Urothelium cell line (cell line): ENCODE measurements at regions not wholly inside any gene's neighbourhood (a gene's known extent, or its start where the extent isn't known, plus 50 kb on each side); places are given as distances from the start of the nearest gene placed in this dataset.

Experiments used
- DNase-seq: peaks from one replicate; pipeline ENCODE4 v3.0.0; 2011; ENCODE audit warnings: low spot score, mixed read lengths
- FAIRE-seq: peaks from 2 replicates; lab custom pipeline; 2011; peaks lifted over from hg19 to GRCh38; lab: Jason Lieb, UNC

DNA sequence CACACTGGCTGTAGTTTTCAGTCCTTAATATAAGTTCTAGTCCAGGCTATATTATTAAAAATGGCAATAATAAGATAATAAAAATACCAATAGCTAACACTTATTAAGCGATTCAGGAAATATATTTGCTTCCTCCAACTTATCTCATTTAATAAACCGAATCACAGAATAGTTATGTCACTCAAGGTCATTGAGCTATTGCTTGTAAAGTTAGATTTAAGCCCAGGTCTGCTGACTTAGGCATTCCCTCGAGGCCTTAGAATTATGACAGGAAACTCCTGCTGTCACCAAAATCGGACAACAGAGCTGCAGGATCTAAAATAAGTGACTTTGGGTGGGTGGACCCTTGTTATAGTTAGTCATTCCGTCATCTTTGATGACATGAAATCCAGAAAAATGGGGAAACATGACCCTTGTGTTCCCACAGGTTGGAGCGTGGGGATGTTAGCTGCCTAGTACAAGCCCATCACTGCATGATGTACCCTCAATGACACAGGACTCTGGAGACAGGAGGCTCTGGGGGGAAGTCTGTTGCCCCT is 181.3 kb upstream of the PHYHIPL start:
- DNase-seq: no peak
- FAIRE-seq: no peak

DNA sequence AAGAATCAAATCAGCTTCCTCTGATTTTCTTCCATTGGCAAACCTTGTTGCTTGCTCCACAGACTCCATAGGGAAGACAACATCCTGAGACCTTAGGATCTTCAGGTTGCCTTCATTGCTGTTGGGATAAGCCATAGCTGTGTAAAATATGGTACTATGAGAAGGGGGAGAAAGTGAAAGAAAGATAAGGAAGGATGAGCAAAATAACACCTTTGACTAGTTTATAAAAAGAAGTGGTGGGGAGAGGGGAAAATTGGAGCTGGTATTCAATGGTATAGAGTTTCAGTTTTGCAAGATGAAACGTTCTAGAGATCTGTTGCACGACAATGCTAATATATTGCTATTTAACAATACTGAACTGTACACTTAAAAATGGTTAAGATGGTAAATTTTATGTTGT is 180.4 kb upstream of the PHYHIPL start:
- no peak for FAIRE-seq
- no peak for DNase-seq

DNA sequence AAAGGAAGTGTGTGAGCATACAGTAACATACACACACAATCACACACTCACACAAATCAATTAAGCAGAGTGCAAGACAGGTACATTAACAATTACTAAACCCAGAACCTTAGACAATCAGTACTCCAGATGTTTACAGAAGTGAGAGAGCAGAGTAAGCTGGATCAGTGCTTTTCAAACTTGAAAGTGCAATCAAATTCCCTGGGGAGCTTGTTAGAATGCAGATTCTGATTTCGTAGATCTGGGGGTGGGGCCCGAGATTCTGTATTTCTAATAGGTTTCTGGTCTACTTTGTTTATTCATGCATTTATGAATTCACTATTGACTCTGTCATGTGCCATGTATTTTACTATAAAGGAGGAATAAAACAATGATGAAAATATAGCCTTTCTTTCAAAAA is 179.6 kb upstream of the PHYHIPL start:
- FAIRE-seq: no peak

DNA sequence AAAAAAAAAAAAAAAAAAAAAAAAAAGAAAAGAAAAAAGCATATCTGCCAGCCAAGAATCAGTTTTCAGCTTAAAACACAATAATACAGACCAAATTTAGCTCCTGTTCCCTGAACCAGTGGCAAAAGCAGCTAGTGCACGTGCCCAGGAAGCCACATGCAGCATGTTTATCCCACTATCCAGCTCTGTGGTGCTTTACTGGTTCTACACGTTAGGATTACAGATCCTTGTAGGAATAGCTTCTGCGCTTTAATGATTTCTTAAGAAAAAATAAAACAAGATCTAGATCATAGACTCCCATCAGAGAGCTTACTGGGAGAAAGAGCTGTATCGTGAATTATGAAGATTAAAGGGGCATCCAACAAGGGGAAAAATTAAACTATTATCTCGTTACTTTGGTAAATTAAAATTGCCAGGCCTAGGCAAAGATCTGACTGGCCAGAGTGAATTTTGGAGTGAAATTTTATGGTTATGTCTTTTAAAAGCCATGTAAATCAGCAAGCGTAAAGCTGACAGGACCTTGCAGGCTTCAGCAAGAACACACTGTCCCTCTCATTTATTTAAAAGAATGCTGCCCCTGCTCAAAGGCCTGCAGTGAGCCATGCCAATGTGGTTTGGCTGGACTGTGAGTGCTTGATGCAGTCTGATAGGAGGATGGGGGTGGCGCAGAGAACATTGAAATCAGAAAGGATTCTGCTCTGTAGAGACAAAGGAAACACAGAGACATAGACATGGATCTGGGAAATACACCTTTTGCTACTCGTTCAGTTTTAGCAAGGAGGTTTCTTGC is 177.3 kb upstream of the PHYHIPL start:
- no peak for DNase-seq
- FAIRE-seq: no peak

More for the DNA sequence above, 179.6 kb upstream of the PHYHIPL start:
- no peak for DNase-seq

DNA sequence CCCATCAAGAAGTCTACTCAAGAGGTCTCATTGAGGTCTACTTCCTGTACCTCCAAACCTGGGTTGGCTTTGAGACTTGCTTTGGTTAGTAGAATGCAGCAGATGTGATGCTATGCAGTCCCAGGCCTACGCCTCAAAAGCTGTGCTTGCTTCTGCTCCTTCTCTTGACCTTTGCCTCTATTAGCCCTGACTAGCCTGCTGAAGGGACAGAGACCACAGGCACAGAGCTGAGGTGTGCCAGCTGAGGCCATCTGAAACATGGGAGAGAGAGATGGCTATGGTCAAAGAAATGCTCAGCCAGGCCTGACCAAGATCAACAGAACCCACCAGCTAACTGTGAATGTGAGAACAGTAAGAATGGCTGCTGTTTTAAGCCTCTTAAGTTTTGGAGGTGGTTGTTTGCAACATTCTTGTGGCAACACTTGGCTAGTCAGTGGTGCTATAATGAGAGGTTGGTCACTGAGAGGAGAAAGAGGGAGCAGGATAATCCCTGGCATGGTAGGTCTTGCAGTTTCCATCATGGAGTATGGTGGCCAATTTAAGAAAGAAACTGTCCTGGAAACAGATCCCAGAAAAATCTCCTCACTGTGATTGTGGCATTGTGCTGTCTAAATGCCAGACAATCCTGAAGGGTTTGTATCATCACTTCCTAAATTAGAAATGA is 176.1 kb upstream of the PHYHIPL start:
- FAIRE-seq: peak; percentile 17
- DNase-seq: no peak

DNA sequence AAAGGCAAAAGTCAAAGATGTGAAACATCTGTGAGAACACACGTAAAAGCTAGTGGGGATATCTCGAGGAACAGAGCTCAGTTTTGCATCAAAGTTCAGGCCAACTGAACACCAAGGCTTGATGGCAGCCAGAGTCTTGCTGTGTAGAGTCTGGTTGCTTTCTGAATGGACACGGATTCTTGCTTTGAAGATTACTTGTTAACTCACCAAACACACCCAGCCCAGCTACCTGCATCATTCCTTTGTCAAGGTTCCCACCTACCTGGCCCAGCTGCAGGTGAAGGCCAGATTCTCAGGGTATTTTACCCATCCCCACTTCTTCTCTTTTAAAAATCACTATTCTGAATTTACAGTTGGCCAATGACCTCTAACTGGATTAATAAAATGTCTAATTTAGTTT is 174.4 kb upstream of the PHYHIPL start:
- DNase-seq (no peak), FAIRE-seq (no peak)

DNA sequence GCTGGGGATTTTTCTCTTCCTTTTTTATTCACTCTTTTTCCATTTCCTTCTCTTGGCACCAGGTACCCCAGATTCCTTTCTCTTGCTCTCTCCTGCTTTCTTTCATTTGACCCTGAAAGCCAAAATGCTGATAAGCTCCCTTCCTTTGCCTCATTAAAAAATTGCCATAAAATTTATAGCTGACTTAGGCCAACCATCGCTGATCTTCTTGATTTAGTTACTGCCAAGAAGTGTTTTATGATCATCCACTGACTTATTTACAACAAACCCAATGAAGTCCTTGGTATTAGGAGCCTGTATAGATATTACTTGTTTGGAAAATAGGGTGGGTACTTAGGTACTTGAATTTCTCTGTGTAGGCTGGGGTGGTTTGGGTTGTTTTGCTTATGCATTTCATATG is 173.2 kb upstream of the PHYHIPL start:
- DNase-seq: no peak
- FAIRE-seq: no peak

DNA sequence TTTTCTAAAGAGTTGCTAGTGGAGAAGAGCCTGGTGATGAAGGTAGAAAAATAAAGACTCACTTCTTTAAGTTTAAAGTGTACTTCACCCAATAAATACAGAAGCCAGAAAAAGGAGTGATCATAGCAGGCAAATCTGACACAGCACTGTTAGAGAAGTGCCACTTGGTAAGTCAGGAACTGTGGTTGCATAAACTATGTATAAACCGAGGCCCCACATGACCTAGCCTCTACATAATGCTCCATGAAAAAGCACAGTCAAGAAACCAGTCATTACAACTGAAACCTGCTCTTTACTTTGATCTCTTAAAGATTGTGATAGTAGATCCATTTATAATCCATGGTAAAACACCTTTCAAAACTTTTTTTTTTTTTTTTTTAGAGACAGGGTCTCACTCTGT is 172.1 kb upstream of the PHYHIPL start:
- FAIRE-seq (no peak), DNase-seq (no peak)

DNA sequence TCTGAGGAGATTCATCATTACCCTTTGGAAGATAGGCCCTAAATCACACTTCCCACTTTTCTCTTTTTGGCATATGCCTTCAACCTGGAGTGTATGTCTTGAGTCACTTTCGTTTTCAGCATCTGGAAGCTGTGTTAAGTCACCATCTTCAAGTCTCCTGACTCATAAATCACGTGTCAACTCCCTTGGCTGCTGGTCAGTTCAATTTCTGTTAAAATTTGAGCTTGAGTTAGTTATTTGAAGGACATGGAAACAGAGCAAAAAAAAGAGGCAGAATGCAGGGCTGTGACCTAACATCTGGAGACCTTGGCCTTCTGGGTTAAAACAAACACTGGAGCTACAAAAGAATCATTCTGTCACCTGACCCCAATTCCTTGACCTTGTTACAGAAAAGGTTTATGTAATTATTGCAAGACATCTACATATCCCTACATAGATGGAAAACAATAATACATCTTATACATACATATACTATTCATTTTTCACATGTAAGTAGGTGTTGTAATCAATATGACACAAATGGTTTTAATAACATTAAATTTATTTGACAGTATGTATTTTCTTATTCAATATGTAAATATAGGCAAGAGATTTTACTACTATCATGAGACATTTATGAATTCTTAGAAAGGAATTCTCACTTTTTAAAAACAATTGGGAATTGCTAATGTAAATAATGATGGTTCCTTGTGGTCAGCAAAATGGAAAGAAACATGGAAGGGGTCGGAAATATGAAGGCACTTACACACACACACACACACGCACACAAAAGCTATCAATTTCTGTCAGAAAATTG is 169.7 kb upstream of the PHYHIPL start:
- FAIRE-seq: no peak
- DNase-seq: peak; percentile 52

DNA sequence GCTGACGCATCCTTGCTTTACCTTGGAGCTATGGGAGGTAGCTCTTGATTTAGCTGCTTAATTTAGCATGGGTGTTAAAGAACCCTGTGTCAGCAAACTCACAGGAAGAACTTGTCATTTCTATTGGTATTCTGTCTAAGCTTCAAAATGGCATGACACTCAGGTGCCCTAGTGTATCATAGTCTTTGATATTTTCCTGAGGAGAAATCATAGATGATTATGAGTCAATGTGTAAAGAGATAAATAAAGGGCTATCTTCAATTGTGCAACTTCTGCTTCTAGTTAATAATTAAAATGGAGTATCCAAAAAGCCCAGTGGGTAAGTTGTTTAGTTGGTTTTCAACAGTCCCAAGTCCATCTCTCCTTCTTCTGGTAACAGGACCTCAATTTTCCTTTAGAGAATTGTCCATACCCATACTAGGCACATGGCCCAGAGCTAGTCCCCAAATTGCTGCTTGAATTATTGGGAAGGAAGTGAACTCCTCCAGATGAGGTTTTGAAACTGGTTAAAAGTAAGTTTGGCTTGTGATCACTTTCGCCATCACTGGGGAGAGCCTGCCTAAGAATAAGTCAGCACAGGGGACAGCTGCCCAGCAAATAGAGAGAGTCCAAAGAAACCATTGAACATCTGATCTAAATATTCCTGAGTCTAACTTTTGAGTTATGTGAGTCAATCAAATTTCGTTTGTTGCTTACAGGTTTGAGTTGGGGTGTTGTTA is 169.0 kb upstream of the PHYHIPL start:
- DNase-seq (no peak), FAIRE-seq (no peak)

DNA sequence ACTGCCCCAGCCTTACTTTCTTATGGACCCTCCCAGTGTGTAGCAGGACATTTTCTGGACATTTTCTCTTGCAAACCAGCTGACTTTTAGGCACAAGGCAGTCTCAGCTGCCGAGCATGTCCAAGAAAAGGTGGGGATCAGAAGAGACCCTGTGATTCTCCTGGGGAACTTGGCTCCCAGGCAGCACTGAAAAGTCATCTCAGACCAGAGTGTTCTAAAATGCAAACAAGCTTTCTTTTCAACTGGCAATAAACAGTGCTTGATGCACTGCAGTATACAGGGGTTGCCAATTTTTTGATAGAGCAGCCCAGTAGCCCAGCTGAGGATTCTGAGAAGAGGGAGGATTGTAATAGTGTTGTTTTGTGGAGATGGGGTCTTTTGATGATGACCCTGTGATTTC is 168.0 kb upstream of the PHYHIPL start:
- DNase-seq (no peak), FAIRE-seq (no peak)

DNA sequence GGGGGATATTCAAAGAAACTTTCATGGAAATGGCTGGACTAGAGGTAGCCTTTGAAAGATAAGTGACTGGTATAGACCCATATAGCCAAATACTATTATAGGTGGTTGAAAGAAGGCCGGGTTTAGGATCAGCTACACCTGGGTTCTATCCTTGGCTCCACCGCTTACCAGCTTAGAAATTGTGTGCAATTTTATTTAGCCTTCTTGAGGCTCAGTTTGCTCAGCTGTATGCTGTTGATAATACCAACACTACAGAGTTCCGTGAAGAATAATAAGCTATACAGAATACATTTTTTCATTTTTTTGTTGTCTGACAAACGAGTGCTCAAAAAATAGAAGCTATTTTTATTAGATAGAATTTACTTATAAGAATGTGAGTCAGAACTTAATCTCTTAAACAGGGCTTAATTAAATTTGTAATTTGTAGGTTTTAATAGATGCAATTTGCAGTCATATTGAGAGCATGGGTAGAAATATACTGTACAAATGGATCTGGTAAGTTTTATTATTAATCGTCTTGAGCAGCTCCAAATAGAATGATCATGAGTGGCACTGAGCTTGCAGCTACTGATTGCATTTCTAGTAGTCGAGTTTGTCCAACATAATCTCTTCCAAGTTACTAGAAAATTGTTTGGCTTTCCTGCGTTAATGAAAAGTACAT is 164.3 kb upstream of the PHYHIPL start:
- DNase-seq: no peak
- no peak for FAIRE-seq

DNA sequence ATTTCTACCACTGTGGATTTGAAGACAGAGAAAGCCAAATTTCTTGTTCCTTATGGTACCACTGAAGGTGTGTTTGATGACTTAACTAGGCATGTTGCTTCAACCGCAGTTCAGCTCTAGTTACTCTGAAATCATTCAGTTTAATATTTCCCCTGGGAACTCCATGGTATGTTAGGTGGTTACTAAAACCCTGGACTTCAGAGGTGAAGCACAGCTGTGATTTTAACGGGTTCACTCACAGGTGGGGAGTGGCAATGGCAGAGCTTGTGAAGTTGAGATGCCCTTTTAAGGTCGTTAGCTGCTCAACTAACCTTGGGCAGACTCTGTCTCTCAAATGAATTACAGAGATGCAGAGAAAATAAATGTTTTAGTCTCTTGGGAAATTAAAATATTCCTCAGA is 163.6 kb upstream of the PHYHIPL start:
- no peak for DNase-seq
- no peak for FAIRE-seq

DNA sequence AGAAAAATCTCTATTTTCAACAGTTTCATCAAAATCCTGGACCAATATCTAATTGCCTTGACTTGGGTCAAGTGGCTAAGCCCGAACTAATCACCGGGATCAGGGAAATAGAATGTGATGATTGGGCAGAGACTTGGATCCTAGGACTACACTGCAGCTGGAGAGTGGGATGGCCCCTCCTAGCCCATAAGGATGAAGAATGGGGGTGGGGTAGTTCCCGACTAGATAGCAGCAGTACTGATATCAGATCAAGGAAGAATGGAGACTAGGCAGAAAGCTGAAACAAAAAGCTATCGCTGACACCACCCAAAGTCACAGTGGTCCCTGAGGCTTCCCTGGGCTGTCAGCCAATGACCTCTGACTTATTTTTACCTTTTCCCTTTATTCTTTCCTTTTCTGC is 160.4 kb upstream of the PHYHIPL start:
- FAIRE-seq: no peak
- DNase-seq: no peak

DNA sequence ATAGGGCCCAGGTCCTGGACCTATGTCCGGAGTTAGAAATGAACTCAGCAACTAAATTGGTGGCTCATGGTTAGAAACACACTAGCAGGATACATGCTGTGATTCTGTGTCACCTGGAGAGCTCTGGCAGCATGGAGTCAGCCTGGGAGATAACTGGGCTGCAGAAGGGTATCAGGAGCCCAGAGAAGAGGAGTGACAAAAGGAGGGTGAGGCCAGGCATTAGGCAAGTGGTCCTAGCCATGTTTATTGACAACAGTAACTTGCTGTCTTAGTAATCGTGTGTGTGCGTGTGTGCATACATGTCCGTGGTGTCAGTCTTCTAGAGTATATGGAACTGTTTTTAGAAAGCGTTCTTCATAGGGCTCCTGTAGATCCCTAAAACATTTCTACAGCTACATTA is 157.5 kb upstream of the PHYHIPL start:
- FAIRE-seq: peak; percentile 82
- DNase-seq: no peak

DNA sequence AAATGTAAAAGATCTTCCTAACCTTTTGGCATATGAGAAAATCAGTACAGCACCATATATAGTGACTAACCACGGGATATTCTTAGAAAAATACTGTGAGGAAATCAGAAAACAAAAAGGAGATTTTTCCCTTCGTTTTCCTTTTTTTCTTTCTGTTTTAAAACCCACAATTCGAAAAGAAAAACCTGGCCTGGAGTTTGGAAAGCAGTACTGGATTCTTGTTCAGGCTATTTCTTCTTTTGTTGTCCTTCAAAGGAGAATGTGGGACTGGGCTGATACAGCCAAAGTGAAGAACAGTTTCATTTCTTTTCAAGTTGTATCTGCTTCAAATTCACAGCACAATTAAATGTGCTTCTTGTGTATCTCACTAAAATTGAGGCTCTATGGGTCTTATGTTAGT is 156.8 kb upstream of the PHYHIPL start:
- DNase-seq (no peak), FAIRE-seq (no peak)

DNA sequence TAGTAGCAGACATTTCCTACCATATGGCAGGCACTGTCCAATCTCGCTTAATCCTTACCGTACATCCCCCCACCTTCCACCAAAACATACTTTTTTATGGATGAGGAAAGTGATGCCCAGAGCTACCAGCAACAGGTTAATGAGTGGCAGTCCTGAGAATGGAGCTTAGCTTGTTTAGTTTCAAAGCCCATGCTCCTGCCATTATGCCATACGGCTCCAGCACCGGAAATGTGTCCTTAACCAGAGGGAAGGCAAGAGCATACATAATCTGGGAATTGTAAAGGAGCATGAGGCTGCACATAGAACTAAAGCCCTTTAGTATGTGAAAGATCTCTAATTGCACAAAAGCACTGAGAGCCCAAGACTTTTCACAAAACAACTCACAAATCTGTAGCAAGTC is 155.9 kb upstream of the PHYHIPL start:
- no peak for DNase-seq
- FAIRE-seq: no peak

DNA sequence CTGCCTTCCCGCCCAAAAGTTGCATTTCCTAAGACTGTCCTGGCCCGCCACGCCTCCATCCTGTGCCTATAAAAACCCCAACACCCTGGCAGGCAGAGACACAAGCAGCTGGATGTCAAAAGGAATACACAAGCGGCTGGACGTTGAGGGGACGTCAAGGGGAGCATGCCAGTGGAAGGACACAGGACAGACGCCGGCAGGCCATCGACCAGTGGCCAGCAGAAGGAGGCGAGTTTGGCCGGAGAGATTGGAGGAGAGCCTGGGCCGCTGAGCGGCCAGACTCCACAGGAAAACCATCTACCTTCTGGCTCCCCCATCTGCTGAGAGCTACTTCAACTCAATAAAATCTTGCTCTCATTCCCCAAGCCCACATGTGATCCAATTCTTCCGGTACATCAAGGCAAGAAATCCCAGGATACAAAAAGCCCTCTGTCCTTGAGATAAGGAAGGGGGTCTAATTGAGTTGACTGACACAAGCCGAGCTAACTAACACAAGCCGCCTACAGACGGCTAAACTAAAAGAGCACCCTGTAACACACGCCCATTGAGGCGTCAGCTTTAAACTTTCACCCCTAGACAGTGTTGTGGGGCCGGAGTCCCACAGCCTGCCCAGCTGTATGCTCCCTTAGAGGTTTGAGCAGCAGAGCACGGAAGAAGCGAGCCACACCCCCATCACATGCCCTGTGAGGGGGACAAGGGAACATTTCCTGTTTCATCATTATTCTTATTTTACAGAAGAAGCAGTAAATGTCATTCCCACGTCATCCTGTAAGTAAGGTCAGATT is 150.3 kb upstream of the PHYHIPL start:
- FAIRE-seq: peak; percentile 75
- no peak for DNase-seq

DNA sequence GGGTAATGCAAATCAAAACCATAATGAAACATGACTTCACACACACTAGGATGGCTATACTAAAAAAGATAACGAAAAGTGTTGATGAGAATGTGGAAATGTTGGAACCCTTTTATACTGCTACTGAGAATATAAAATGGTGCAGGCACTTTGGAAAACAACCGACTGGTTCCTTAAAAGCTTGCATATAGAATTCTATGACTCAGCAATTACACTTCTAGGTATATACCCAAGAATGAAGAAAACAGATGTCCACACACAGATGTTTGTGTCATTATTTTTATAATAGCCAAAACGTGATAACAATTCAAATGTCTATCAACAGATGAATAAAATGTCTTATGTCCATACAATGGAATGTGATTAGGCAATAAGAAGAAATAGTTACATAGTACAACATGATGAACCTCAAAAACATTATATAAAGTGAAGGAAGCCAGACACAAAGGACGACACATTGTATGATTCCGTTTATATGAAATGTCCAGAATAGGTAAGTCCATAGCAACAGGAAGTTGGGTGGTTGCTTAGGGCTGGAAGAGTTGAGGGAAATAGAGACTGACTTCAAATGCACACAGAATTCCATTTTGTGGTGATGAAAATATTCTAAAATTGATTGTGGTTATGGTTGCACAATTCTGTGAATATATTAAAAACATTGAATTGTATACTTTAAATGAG is 148.3 kb upstream of the PHYHIPL start:
- DNase-seq (no peak), FAIRE-seq (no peak)
